Islet of Langerhans (tissue), 1 donor: ENCODE measurements at regions not wholly inside any gene's neighbourhood (a gene's known extent, or its start where the extent isn't known, plus 50 kb on each side); places are given as distances from the start of the nearest gene placed in this dataset.
"Not testable (repeated sequence)": the region's sequence is repeated elsewhere in the genome, so short reads cannot be mapped to it uniquely, and the experiment has no call there.

Experiments
- FAIRE-seq: peaks from one replicate; lab custom pipeline; 2011; peaks lifted over from hg19 to GRCh38; lab: Jason Lieb, UNC

DNA sequence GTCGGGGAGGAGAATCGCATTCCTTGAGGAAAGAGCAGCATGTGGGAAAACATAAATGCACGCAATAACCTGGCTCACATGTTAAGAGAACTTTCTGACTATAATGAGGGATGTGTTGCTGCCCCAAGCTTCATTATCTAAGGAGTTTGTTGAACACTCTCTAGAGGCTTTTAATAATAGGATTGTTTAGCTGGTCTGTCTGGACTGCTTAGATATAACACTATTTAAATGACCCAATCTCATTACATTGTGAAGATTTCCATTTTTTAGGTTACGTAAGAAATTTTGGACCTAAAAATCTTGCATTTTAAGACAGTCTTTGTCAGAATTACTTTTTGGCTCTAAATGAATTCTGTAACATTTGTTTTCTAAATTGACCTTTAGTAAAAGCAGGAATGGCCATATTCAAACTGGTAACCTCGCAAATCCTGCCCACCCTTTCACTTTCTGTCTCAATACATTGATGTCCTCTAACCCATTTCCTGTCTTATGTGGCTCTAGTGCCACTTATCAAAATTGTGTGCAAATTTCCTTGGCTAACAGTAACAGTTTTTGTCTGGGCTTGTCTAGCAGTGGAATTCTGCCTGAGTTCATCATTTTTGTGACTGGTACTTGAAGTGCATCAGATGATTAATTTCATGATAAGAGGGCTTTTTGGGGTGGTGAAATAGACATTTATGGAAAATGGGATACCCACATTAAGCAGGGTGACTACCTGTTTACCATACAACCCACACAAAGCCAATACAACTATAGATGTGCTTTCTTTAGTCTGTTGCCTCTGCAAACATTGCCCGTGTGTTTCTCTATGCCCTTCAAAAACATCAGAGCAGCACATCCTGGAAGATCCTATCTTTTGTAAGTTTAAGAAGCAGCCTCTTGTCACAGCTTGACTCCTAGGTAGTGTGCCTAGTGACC lies 61.6 kb upstream of the IKBKE start:
- FAIRE-seq, result not testable (repeated sequence)

- no peak for FAIRE-seq
These were observed 59.0 kb upstream of the IKBKE start for GRCh38 chr1:206411321-206411720.

DNA sequence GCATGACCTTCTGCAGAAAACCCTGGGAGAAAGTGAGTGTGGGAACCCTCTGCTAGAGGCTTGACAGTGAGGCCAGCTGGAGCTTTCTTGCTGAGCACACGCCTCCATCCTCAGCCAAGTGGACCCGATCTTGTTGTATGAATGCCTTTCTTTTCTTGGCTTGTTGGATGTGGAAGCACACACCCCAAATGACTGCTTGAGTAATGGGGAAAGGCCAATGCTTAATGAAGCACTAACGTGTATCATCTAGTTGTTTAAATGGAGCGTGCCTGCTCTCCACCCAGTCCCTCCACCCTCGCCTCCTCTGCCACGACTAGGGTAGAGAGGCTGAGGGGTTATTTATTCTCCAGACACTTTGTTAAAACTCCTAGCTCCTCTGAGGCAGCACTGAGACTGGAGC lies 54.3 kb upstream of the IKBKE start:
- no peak for FAIRE-seq

DNA sequence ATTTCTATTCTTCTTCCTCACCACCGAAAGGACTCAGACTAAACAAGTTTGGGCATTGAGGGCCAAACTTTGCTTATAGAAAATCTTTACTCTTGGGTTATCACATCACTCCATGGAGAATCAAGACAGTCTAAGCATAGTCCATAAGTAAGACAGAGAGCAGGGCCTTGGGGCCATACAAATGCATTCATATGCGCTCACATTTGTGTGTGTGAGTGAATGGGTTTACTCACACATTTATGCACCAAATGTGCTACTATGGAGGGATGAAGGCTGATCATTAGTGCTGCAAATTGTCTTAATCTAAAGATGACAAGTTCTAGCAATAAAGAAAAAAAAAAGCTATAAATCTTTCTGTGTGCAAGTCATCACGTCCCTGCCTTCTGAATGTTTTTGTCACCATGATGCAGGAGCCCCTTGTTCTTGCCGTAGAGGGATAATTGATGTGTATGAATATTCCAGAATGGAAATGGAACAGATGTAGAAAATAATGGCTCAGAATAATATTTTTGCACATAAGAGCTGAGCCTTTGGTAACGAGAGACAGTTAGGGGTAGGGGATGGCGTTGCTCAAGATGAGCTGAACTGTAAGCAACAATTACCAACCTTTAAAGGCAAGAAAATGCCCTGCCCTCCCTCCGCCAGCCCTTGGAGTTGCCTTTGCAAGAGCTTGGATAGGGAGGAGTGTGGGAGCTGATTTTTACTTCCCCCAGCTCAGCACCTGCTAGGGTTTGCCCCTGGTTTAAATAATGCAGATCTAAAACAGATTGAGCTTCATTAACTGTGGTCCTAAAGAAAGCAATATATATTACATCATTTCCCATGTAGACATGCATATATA lies 52.3 kb upstream of the IKBKE start:
- FAIRE-seq, result no peak

DNA sequence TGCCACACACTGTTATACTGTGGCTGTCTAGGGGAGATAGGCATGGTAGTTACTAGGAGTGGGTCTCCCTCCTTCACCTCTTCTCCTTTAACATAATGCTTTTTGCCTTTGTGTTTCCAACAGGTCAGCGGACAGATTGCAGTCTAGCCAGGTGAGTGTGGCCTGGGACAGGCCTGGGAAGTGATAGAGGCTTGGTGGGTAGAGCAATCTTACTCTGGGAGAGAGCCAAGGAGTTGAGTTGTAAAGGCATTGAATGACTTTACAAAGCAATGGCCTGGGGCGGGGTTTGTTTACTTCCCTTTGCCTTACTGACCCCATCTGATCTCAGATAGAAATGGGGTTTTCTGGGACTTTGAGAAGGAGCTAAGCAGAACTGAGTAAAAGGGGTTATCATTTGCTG lies 51.0 kb upstream of the IKBKE start:
- FAIRE-seq, result no peak

DNA sequence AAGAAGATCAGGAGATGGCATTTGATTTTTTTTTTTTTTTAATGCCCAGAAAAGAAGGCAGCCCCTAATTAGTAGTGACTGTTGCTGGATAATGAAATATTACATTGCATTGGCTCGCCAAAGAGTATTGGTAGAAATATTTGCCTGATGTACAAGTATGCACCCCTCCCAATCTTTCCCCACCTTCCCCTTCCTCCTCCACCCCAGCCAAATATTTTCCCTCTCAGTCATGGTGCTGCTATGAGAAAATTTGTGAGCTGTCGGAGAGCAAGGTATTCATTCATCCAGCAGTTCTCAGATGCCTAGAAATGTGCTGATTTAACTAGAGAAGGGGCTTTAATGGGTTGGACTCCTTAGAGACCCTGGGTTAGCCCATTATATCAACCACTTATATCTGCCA lies 50.5 kb upstream of the IKBKE start:
- FAIRE-seq, result no peak

DNA sequence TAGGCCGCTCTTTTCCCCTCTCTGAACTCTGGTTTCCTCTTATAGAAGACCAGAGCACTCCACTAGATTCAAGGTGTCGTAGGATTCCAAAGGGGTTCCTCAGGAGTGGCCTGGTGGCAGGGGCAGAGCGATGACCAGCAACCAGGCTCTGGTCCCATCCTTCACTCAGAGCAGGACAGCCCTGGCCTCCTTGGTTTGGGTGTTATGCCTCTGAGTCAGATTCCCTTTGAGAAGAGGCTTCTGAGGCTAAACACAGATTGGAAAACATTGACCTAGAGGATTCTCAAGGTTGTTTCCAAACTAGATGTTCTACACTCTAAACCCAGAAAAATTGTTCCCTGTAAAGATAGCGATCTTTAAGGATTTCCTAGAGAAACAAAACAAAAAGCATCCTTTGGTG lies 49.8 kb upstream of the IKBKE start:
- no peak for FAIRE-seq
